ENCODE measurements at regions not wholly inside any gene's neighbourhood (a gene's known extent, or its start where the extent isn't known, plus 50 kb on each side); places are given as distances from the start of the nearest gene placed in this dataset.

- no peak overlapping the region for H3K27ac Mint-ChIP-seq
- no peaks in the 10 kb centered on the region for H3K36me3 Mint-ChIP-seq (ENCODE audit: low read depth)
- no peak overlapping the region for H3K4me3 Mint-ChIP-seq
- H3K9me3 Mint-ChIP-seq = no peaks in the 10 kb centered on the region
- no peaks in the 10 kb centered on the region for H3K27me3 Mint-ChIP-seq (ENCODE audit: low read depth)
- no peaks in the 10 kb centered on the region for H3K4me1 Mint-ChIP-seq
- TF ChIP-seq CTCF (IDR thresholded peaks at IDR 0.05; ENCODE audit: unreplicated experiment in 3 of 3) = no peak
Measured at GRCh38 chr3:80086426-80086825, 318.6 kb upstream of the ROBO1 start.

- H3K27ac Mint-ChIP-seq = no peak overlapping the region
- no peaks in the 10 kb centered on the region for H3K4me1 Mint-ChIP-seq
- H3K27me3 Mint-ChIP-seq (ENCODE audit: low read depth) = no peaks in the 10 kb centered on the region
- no peaks in the 10 kb centered on the region for H3K9me3 Mint-ChIP-seq
- no peak for TF ChIP-seq CTCF (IDR thresholded peaks at IDR 0.05; ENCODE audit: unreplicated experiment in 3 of 3)
- no peak overlapping the region for H3K4me3 Mint-ChIP-seq
- no peaks in the 10 kb centered on the region for H3K36me3 Mint-ChIP-seq (ENCODE audit: low read depth)
Measured at GRCh38 chr3:80079886-80080285, 312.1 kb upstream of the ROBO1 start.

GRCh38 chr3:80068459-80068858 lies 300.7 kb upstream of the ROBO1 start:
- H3K4me1 Mint-ChIP-seq = no peaks in the 10 kb centered on the region
- no peak overlapping the region for H3K4me3 Mint-ChIP-seq
- no peaks in the 10 kb centered on the region for H3K9me3 Mint-ChIP-seq
- no peak overlapping the region for H3K27ac Mint-ChIP-seq
- no peaks in the 10 kb centered on the region for H3K27me3 Mint-ChIP-seq (ENCODE audit: low read depth)
- no peak for TF ChIP-seq CTCF (IDR thresholded peaks at IDR 0.05; ENCODE audit: unreplicated experiment in 3 of 3)
- H3K36me3 Mint-ChIP-seq (ENCODE audit: low read depth) = no peaks in the 10 kb centered on the region

- Mint-ChIP-seq H3K4me1 (no peaks in the 10 kb centered on the region), H3K9me3 (no peaks in the 10 kb centered on the region), H3K36me3 (ENCODE audit: low read depth) (no peaks in the 10 kb centered on the region), H3K27me3 (ENCODE audit: low read depth) (no peaks in the 10 kb centered on the region), H3K27ac (no peak overlapping the region), H3K4me3 (no peak overlapping the region)
- TF ChIP-seq CTCF (IDR thresholded peaks at IDR 0.05; ENCODE audit: unreplicated experiment in 3 of 3) = no peak
Measured at GRCh38 chr3:80063535-80063934, 295.7 kb upstream of the ROBO1 start.

GRCh38 chr3:80060664-80061063 lies 292.9 kb upstream of the ROBO1 start:
- no peaks in the 10 kb centered on the region for H3K36me3 Mint-ChIP-seq (ENCODE audit: low read depth)
- no peak for TF ChIP-seq CTCF (IDR thresholded peaks at IDR 0.05; ENCODE audit: unreplicated experiment in 3 of 3)
- H3K27ac Mint-ChIP-seq = no peak overlapping the region
- H3K9me3 Mint-ChIP-seq = no peaks in the 10 kb centered on the region
- H3K27me3 Mint-ChIP-seq (ENCODE audit: low read depth) = no peaks in the 10 kb centered on the region
- no peak overlapping the region for H3K4me3 Mint-ChIP-seq
- no peaks in the 10 kb centered on the region for H3K4me1 Mint-ChIP-seq

GRCh38 chr3:80055306-80055705 lies 287.5 kb upstream of the ROBO1 start:
- TF ChIP-seq CTCF (IDR thresholded peaks at IDR 0.05; ENCODE audit: unreplicated experiment in 3 of 3) = no peak
- no peaks in the 10 kb centered on the region for H3K36me3 Mint-ChIP-seq (ENCODE audit: low read depth)
- no peaks in the 10 kb centered on the region for H3K4me1 Mint-ChIP-seq
- no peak overlapping the region for H3K4me3 Mint-ChIP-seq
- H3K9me3 Mint-ChIP-seq = no peaks in the 10 kb centered on the region
- H3K27ac Mint-ChIP-seq = no peak overlapping the region
- no peaks in the 10 kb centered on the region for H3K27me3 Mint-ChIP-seq (ENCODE audit: low read depth)

Data from nephron (organoid).